EL (cell line): ENCODE measurements at regions not wholly inside any gene's neighbourhood (a gene's known extent, or its start where the extent isn't known, plus 50 kb on each side); places are given as distances from the start of the nearest gene placed in this dataset.

Experiments
- DNase-seq: peaks from one replicate; pipeline ENCODE4 v3.0.0-alpha.2; 2016

- no peak for DNase-seq
Measured at GRCh38 chr2:154587739-154588138, 110.8 kb upstream of the KCNJ3 start.

- DNase-seq, result no peak
Measured at GRCh38 chr2:154588838-154589237, 109.7 kb upstream of the KCNJ3 start.

GRCh38 chr2:154589514-154589913 is 109.0 kb upstream of the KCNJ3 start:
- DNase-seq, result no peak

- no peak for DNase-seq
Measured at GRCh38 chr2:154591294-154591820, 107.1 kb upstream of the KCNJ3 start.

GRCh38 chr2:154599189-154599588 is 99.3 kb upstream of the KCNJ3 start:
- no peak for DNase-seq

GRCh38 chr2:154600927-154601494 is 97.5 kb upstream of the KCNJ3 start:
- no peak for DNase-seq

GRCh38 chr2:154603682-154604081 is 94.8 kb upstream of the KCNJ3 start:
- no peak for DNase-seq

- DNase-seq, result no peak
Measured at GRCh38 chr2:154608438-154608837, 90.1 kb upstream of the KCNJ3 start.

- DNase-seq, result no peak
Measured at GRCh38 chr2:154614906-154615305, 83.6 kb upstream of the KCNJ3 start.

GRCh38 chr2:154616659-154617058 is 81.8 kb upstream of the KCNJ3 start:
- no peak for DNase-seq

GRCh38 chr2:154620471-154620870 is 78.0 kb upstream of the KCNJ3 start:
- no peak for DNase-seq

- peak; percentile 14 for DNase-seq
Measured at GRCh38 chr2:154623819-154624218, 74.7 kb upstream of the KCNJ3 start.

- DNase-seq, result no peak
Measured at GRCh38 chr2:154637456-154637855, 61.0 kb upstream of the KCNJ3 start.

GRCh38 chr2:154638783-154639182 is 59.7 kb upstream of the KCNJ3 start:
- DNase-seq, result no peak

- no peak for DNase-seq
Measured at GRCh38 chr2:154640000-154640399, 58.5 kb upstream of the KCNJ3 start.
